HT-29 (cell line): ENCODE measurements at regions not wholly inside any gene's neighbourhood (a gene's known extent, or its start where the extent isn't known, plus 50 kb on each side); places are given as distances from the start of the nearest gene placed in this dataset.
A peak's percentile ranks its signal among the peaks of the same experiment; 100 is the strongest.
"Not testable (repeated sequence)": the region's sequence is repeated elsewhere in the genome, so short reads cannot be mapped to it uniquely, and the experiment has no call there.

Source experiments
- DNase-seq: peaks from one replicate; pipeline ENCODE4 v3.0.0-alpha.2; 2015; ENCODE audit warnings: low spot score

GRCh38 chr2:142650601-142651000 is 226.9 kb upstream of the KYNU start:
- DNase-seq, result no peak

- no peak for DNase-seq
Observed at GRCh38 chr2:142649581-142649980, 227.9 kb upstream of the KYNU start.

GRCh38 chr2:142642650-142643049 is 234.8 kb upstream of the KYNU start:
- no peak for DNase-seq

- no peak for DNase-seq
Observed at GRCh38 chr2:142629193-142629592, 248.3 kb upstream of the KYNU start.

GRCh38 chr2:142621287-142621686 is 256.2 kb upstream of the KYNU start:
- no peak for DNase-seq

- DNase-seq, result no peak
Observed at GRCh38 chr2:142617461-142617860, 260.0 kb upstream of the KYNU start.

- DNase-seq, result no peak
Observed at GRCh38 chr2:142615876-142616275, 261.6 kb upstream of the KYNU start.

- DNase-seq, result not testable (repeated sequence)
Observed at GRCh38 chr2:142613193-142613592, 264.3 kb upstream of the KYNU start.

GRCh38 chr2:142605421-142605820 is 272.0 kb upstream of the KYNU start:
- no peak for DNase-seq

GRCh38 chr2:142603759-142604158 is 273.7 kb upstream of the KYNU start:
- peak; percentile 27 for DNase-seq

- no peak for DNase-seq
Observed at GRCh38 chr2:142602418-142602989, 275.0 kb upstream of the KYNU start.

GRCh38 chr2:142601794-142602193 is 275.7 kb upstream of the KYNU start:
- no peak for DNase-seq

- DNase-seq, result no peak
Observed at GRCh38 chr2:142599504-142599903, 278.0 kb upstream of the KYNU start.

- DNase-seq, result no peak
Observed at GRCh38 chr2:142598846-142599245, 278.6 kb upstream of the KYNU start.

GRCh38 chr2:142596334-142597088 is 281.0 kb upstream of the KYNU start:
- DNase-seq, result no peak

- DNase-seq, result no peak
Observed at GRCh38 chr2:142594935-142595334, 282.5 kb upstream of the KYNU start.

GRCh38 chr2:142592171-142592570 is 285.3 kb upstream of the KYNU start:
- no peak for DNase-seq

GRCh38 chr2:142591420-142591819 is 286.0 kb upstream of the KYNU start:
- DNase-seq, result no peak

GRCh38 chr2:142588269-142588668 is 289.2 kb upstream of the KYNU start:
- DNase-seq, result no peak

GRCh38 chr2:142586693-142587580 is 290.5 kb upstream of the KYNU start:
- no peak for DNase-seq

GRCh38 chr2:142585785-142586184 is 291.7 kb upstream of the KYNU start:
- no peak for DNase-seq

GRCh38 chr2:142582317-142582716 is 295.1 kb upstream of the KYNU start:
- DNase-seq, result peak; percentile 29

GRCh38 chr2:142581491-142581890 is 296.0 kb upstream of the KYNU start:
- DNase-seq, result no peak
